Stomach (tissue), 8 donors: ENCODE measurements at regions not wholly inside any gene's neighbourhood (a gene's known extent, or its start where the extent isn't known, plus 50 kb on each side); places are given as distances from the start of the nearest gene placed in this dataset.

Experiments used
- DNase-seq, 2 donors: peaks; one replicate each; pipeline versions ENCODE4 v3.0.0 to v3.0.0-alpha.2; 2013 to 2019
- H3K27ac ChIP-seq, 5 donors: fragments of 200-600 bp in 4 of 5; sonication (generic) in 4 of 5; one replicate each; pipeline ENCODE4 v1.5.1; 2013 to 2019; ENCODE audit warnings: mild to moderate bottlenecking in 1 of 5, moderate library complexity in 1 of 5
- H3K27me3 ChIP-seq, 3 donors: fragments of 200-600 bp; sonication (generic); one replicate each; pipeline ENCODE4 v1.5.1; 2017 to 2019; ENCODE audit warnings: mixed run types in 1 of 3
- H3K36me3 ChIP-seq, 4 donors: fragments of 200-600 bp; sonication (generic); 1 replicate in 3 of 4; 2 replicates in 1 of 4; pipeline ENCODE4 v1.5.1; 2016 to 2019
- H3K4me1 ChIP-seq, 4 donors: fragments of 200-600 bp; sonication (generic); one replicate each; pipeline ENCODE4 v1.5.1; 2016 to 2019
- H3K4me3 ChIP-seq, 4 donors: fragments of 200-600 bp; sonication (generic) in 3 of 4; one replicate each; pipeline ENCODE4 v1.5.1; 2016 to 2019; ENCODE audit warnings: mild to moderate bottlenecking in 1 of 4
- H3K9me3 ChIP-seq, 4 donors: fragments of 200-600 bp; sonication (generic); one replicate each; pipeline ENCODE4 v1.5.1; 2016 to 2019
- CTCF ChIP-seq, 7 experiments: fragments of 450-650 bp in 4 of 7; fragments of 200-600 bp in 3 of 7; sonication (generic) in 3 of 7; IDR thresholded peaks; one replicate each; pipeline ENCODE4 v1.5.1; 2016 to 2019; ENCODE audit warnings: antibody characterized with exemption in 7 of 7, control low read depth in 2 of 7, mild to moderate bottlenecking in 1 of 7
- EP300 ChIP-seq: sonication (generic); formaldehyde crosslinking; IDR thresholded peaks from one replicate; pipeline ENCODE4 v1.6.1; 2017; ENCODE audit warnings: antibody characterized with exemption
- POLR2A ChIP-seq, 4 donors: fragments of 450-650 bp; IDR thresholded peaks; one replicate each; pipeline ENCODE4 v1.6.1; 2016; ENCODE audit warnings: antibody characterized with exemption in 4 of 4, control low read depth in 2 of 4, mild to moderate bottlenecking in 1 of 4, moderate library complexity in 1 of 4
- POLR2AphosphoS5 ChIP-seq, 3 donors: sonication (generic); formaldehyde crosslinking; IDR thresholded peaks; one replicate each; pipeline ENCODE4 v1.6.1; 2016; ENCODE audit warnings: antibody characterized with exemption in 3 of 3
- WGBS, 5 donors: extraction: QIAGEN DNeasy Blood & Tissue Kit in 3 of 5; methylation state at CpG; one replicate each; pipeline versions ENCODE4 v1.1.5 to v1.1.7; 2013 to 2018; 5-methylcytosine and 5-hydroxymethylcytosine counted together
- intact Hi-C: fragments of 100-400 bp; cut with DNase I; formaldehyde crosslinking; loops from one replicate; pipeline ENCODE4 v1.15.1; 2023; ENCODE audit warnings: low total_unique reads
- donor health status: healthy with polysubstance abuse.
- donor health status: Bipolar disorder and iron deficiency.
- donor health status: healthy.

GRCh38 chr1:102821707-102822106 is 286.6 kb downstream of the COL11A1 start:
- no peaks in the 10 kb centered on the region for H3K36me3 ChIP-seq

DNA sequence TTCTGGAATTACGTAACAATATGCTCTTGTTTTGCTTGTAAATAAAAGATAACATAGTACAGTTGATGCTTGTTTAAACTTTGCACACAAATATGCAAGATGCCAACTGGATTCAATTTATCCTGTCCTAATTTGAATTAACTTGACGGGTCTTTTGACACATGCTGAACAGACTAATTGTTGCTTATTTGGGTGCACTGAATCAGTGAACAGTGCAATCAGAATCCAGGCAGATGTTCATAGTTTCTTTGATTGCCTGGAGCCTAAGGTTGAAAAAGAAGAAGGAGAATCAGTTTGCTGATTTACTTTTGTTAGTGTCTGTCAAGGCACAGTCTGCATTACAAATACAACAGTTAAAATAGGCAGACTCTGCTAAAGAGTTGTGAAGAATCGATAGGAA is 307.9 kb downstream of the COL11A1 start:
- H3K27me3 ChIP-seq, result no peaks in the 10 kb centered on the region
- H3K9me3 ChIP-seq, result peaks cover 0 to 5% (median under 1%) of the 10 kb centered on the region in 4 donors
- WGBS, 5 donors, result 67 to 73% (median 70%) methylated on average over 3 of the region's 3 CpGs
- no peak for DNase-seq
- no peak overlapping the region for H3K27ac ChIP-seq
- H3K36me3 ChIP-seq, result no peaks in the 10 kb centered on the region
- TF ChIP-seq POLR2A (IDR thresholded peaks at IDR 0.05) (no peak), POLR2AphosphoS5 (IDR thresholded peaks at IDR 0.05) (no peak), CTCF (IDR thresholded peaks at IDR 0.05) (no peak), EP300 (no peak)
- no peak overlapping the region for H3K4me3 ChIP-seq
- intact Hi-C loops, result no loop called here
- no peaks in the 10 kb centered on the region for H3K4me1 ChIP-seq

More at GRCh38 chr1:102821707-102822106, 286.6 kb downstream of the COL11A1 start:
- WGBS, 5 donors, result 83 to 97% (median 91%) methylated on average over 1 of the region's 1 CpG
- H3K27ac ChIP-seq, result no peak overlapping the region
- H3K4me3 ChIP-seq, result no peak overlapping the region
- no peaks in the 10 kb centered on the region for H3K27me3 ChIP-seq
- no peak for DNase-seq
- TF ChIP-seq POLR2A (IDR thresholded peaks at IDR 0.05), result no peak
- TF ChIP-seq POLR2AphosphoS5 (IDR thresholded peaks at IDR 0.05), result no peak
- TF ChIP-seq EP300, result no peak
- TF ChIP-seq CTCF (IDR thresholded peaks at IDR 0.05), result no peak
- H3K4me1 ChIP-seq, result no peaks in the 10 kb centered on the region
- intact Hi-C loops, result no loop called here
- peaks cover 0 to 8% (median 5%) of the 10 kb centered on the region in 4 donors for H3K9me3 ChIP-seq

DNA sequence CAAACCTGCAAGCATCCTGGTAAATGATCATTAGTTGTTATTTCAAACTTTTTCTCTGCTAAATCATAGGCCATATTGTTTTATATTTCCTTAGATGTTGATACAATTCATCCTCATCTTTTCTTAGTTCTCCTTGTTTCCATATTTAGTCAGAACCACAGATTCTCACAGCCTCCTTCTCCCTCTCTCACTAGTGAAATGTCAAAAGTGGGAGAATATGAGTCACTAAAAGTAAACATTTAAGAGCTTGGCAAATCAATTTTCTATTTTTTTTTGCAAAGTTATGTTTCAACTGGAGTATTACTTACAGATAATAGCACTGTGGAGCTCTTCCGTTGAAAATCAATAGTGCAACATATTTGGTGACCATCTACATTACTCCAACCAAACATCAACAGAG is 308.8 kb downstream of the COL11A1 start:
- H3K36me3 ChIP-seq, result no peaks in the 10 kb centered on the region
- no peak overlapping the region for H3K4me3 ChIP-seq
- no peaks in the 10 kb centered on the region for H3K27me3 ChIP-seq
- intact Hi-C loops, result no loop called here
- peaks cover 0 to 2% (median 0%) of the 10 kb centered on the region in 4 donors for H3K9me3 ChIP-seq
- no peak for TF ChIP-seq CTCF (IDR thresholded peaks at IDR 0.05)
- TF ChIP-seq POLR2AphosphoS5 (IDR thresholded peaks at IDR 0.05), result no peak
- no peak for TF ChIP-seq POLR2A (IDR thresholded peaks at IDR 0.05)
- TF ChIP-seq EP300, result no peak
- DNase-seq, result no peak
- 38 to 55% (median 50%) methylated on average over 1 of the region's 1 CpG for WGBS, 5 donors
- H3K27ac ChIP-seq, result no peak overlapping the region
- H3K4me1 ChIP-seq, result no peaks in the 10 kb centered on the region

DNA sequence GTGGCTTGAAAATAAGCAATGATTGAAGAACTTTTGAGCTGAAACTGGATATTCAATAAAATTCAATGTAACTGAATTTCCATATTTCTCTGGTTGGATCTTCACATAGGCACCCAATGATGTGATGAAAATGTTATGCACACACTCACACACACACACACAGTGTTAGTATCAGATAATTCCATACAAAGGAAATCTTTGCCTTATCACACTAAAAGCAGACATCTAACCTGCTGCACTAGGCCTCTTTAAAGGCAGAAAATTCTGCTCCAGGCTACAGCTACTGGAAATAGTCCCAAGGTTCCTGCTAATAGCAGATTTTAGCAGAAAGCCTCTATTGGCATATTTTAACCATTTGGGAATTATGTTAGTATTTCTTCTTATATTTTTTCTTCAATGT is 309.6 kb downstream of the COL11A1 start:
- TF ChIP-seq POLR2A (IDR thresholded peaks at IDR 0.05) (no peak), POLR2AphosphoS5 (IDR thresholded peaks at IDR 0.05) (no peak), CTCF (IDR thresholded peaks at IDR 0.05) (no peak), EP300 (no peak)
- intact Hi-C loops, result no loop called here

GRCh38 chr1:102796429-102796828 is 311.9 kb downstream of the COL11A1 start:
- TF ChIP-seq POLR2A (IDR thresholded peaks at IDR 0.05) (no peak), POLR2AphosphoS5 (IDR thresholded peaks at IDR 0.05) (no peak), CTCF (IDR thresholded peaks at IDR 0.05) (no peak), EP300 (no peak)
- no peak for DNase-seq
- H3K27me3 ChIP-seq, result no peaks in the 10 kb centered on the region
- H3K9me3 ChIP-seq, result no peaks in the 10 kb centered on the region
- H3K36me3 ChIP-seq, result no peaks in the 10 kb centered on the region
- intact Hi-C loops, result no loop called here
- H3K4me1 ChIP-seq, result no peaks in the 10 kb centered on the region
- no peak overlapping the region for H3K4me3 ChIP-seq
- H3K27ac ChIP-seq, result no peak overlapping the region

More for the DNA sequence above, 309.6 kb downstream of the COL11A1 start:
- DNase-seq, result no peak
- H3K36me3 ChIP-seq, result no peaks in the 10 kb centered on the region
- H3K27ac ChIP-seq, result no peak overlapping the region
- H3K27me3 ChIP-seq, result no peaks in the 10 kb centered on the region
- H3K4me1 ChIP-seq, result no peaks in the 10 kb centered on the region
- H3K4me3 ChIP-seq, result no peak overlapping the region
- no peaks in the 10 kb centered on the region for H3K9me3 ChIP-seq
